ENCODE measurements at regions not wholly inside any gene's neighbourhood (a gene's known extent, or its start where the extent isn't known, plus 50 kb on each side); places are given as distances from the start of the nearest gene placed in this dataset.
A peak's percentile ranks its signal among the peaks of the same experiment; 100 is the strongest.

GRCh38 chr10:65556006-65556405, 1369.8 kb upstream of the LRRTM3 start:
- H3K27me3 ChIP-seq, result no peaks in the 10 kb centered on the region
- no peaks in the 10 kb centered on the region for H3K4me1 ChIP-seq
- H3K36me3 ChIP-seq, result no peaks in the 10 kb centered on the region
- TF ChIP-seq CTCF (IDR thresholded peaks at IDR 0.05) (no peak), POLR2A (IDR thresholded peaks at IDR 0.05) (no peak)
- DNase-seq, result no peak
- no peaks in the 10 kb centered on the region for H3K9me3 ChIP-seq
- no peak overlapping the region for H3K27ac ChIP-seq
- no peak overlapping the region for H3K4me3 ChIP-seq

- TF ChIP-seq CTCF (IDR thresholded peaks at IDR 0.05), result no peak
- no peak for TF ChIP-seq POLR2A (IDR thresholded peaks at IDR 0.05)
- H3K27me3 ChIP-seq, result no peaks in the 10 kb centered on the region
Measured at GRCh38 chr10:65559369-65559768, 1366.5 kb upstream of the LRRTM3 start.

GRCh38 chr10:65565246-65565645, 1360.6 kb upstream of the LRRTM3 start:
- H3K4me3 ChIP-seq, result no peak overlapping the region
- TF ChIP-seq POLR2A (IDR thresholded peaks at IDR 0.05) (no peak), CTCF (IDR thresholded peaks at IDR 0.05) (no peak)
- no peaks in the 10 kb centered on the region for H3K4me1 ChIP-seq
- no peaks in the 10 kb centered on the region for H3K36me3 ChIP-seq
- no peaks in the 10 kb centered on the region for H3K9me3 ChIP-seq
- no peak for DNase-seq
- no peaks in the 10 kb centered on the region for H3K27me3 ChIP-seq
- H3K27ac ChIP-seq, result no peak overlapping the region

More at GRCh38 chr10:65559369-65559768, 1366.5 kb upstream of the LRRTM3 start:
- DNase-seq, result no peak
- Histone ChIP-seq H3K9me3 (no peaks in the 10 kb centered on the region), H3K27ac (no peak overlapping the region), H3K4me1 (no peaks in the 10 kb centered on the region), H3K4me3 (no peak overlapping the region), H3K36me3 (no peaks in the 10 kb centered on the region)

DNA sequence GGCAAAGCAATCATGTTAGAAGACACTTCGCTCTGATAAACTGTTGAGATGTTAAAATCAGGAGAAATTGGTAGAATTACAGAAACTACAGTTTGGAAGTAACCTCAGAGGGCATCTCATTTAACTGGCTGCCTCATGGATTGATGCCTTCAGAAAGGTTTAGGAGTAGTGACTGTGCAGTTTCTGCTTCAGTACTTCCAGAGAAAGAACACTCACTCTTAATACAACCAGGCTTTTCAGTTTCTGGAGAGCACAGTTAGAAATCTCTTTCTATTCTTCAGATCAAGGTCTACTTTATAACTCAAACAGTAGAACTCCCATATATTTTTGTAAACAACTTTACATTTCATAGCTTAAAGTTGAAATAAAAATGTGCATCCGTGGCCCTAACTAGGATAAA, 1358.9 kb upstream of the LRRTM3 start:
- Histone ChIP-seq H3K27me3 (no peaks in the 10 kb centered on the region), H3K36me3 (no peaks in the 10 kb centered on the region), H3K9me3 (no peaks in the 10 kb centered on the region), H3K4me3 (no peak overlapping the region), H3K4me1 (no peaks in the 10 kb centered on the region), H3K27ac (no peak overlapping the region)
- TF ChIP-seq POLR2A (IDR thresholded peaks at IDR 0.05), result no peak
- no peak for TF ChIP-seq CTCF (IDR thresholded peaks at IDR 0.05)
- no peak for DNase-seq

DNA sequence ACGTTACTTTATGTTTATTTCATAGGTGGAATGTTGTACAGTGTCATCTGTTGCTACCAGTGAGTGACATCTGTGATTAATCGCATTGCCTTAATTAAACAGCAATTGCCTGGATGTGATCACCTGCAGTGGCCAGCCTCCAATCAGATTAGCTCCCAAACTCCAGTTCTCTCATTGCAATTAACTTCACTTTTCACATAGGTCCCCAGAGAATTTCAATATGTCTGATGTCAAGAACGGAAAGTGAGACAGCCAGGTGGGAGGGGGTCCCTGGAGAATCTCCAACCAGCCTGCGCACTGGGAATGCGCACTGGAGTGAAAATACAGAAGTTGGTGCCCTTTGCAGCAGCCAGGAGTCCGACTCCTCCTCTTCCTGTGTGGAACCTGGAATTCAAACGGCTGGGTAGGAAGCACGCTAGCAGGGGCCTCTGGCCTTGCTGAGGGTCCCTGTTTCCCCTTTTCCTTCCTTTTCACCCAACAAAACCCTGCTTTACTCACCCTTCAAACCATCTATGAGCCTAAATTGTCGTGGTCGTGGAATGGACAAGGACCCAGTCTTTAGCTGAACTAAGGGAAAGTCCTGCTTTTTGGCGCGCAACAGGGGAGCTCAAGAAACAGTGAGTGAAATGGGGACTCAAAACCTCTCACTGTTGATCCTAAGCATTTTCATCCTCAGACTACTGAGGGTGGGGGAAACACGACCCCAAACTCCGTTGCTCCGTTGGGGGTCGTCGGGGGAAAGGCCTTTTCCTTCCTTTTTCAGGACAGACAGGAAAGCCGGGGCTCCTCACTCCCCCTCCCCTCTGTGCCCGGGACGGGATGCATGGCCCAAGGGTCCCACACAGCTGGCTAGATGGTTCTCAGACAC, 1355.5 kb upstream of the LRRTM3 start:
- Histone ChIP-seq H3K36me3 (no peaks in the 10 kb centered on the region), H3K27me3 (no peaks in the 10 kb centered on the region), H3K27ac (peak overlapping the region in 2 of 4 donors; percentile 2 to 5), H3K4me1 (no peaks in the 10 kb centered on the region), H3K4me3 (peak overlapping the region; percentile 4 to 60 (median 44)), H3K9me3 (no peaks in the 10 kb centered on the region)
- TF ChIP-seq CTCF (IDR thresholded peaks at IDR 0.05) (peak in 3 of 6 experiments; percentile 14 to 24 (median 17)), POLR2A (IDR thresholded peaks at IDR 0.05) (no peak)
- DNase-seq, result peak in 2 of 3 donors; percentile 60 to 61

All from Peyer's patch (tissue), 4 donors.